ENCODE measurements at regions not wholly inside any gene's neighbourhood (a gene's known extent, or its start where the extent isn't known, plus 50 kb on each side); places are given as distances from the start of the nearest gene placed in this dataset.

- TF ChIP-seq ZSCAN18 (CRISPR knock-in tag; IDR thresholded peaks at IDR 0.05) = no peak
- TF ChIP-seq TEAD4 (CRISPR knock-in tag; IDR thresholded peaks at IDR 0.05) = no peak
- TF ChIP-seq ZNF219 (CRISPR knock-in tag; IDR thresholded peaks at IDR 0.05; ENCODE audit: borderline replicate concordance) = no peak
- no peak for TF ChIP-seq FOXJ3 (CRISPR knock-in tag; IDR thresholded peaks at IDR 0.05; ENCODE audit: borderline replicate concordance)
- no peak for TF ChIP-seq AR (CRISPR knock-in tag; IDR thresholded peaks at IDR 0.05)
- no peak for TF ChIP-seq NR2C2 (CRISPR knock-in tag; IDR thresholded peaks at IDR 0.05)
- no peak for TF ChIP-seq EMX1 (CRISPR knock-in tag; IDR thresholded peaks at IDR 0.05)
These were observed 1533.5 kb upstream of the RAG2 start (continued) for GRCh38 chr11:38131535-38131934.

- DNase-seq (ENCODE audit: low spot score) (no peak), ATAC-seq (no peak)
- Mint-ChIP-seq H3K9me3 (peaks cover 55% of the 10 kb centered on the region), H3K27ac (no peak overlapping the region), H3K4me3 (no peak overlapping the region), H3K27me3 (ENCODE audit: low read depth) (no peaks in the 10 kb centered on the region; the same call in 1 of the 2 replicates), H3K4me1 (no peaks in the 10 kb centered on the region), H3K36me3 (peaks cover 40% of the 10 kb centered on the region)
- TF ChIP-seq STAT6 (CRISPR knock-in tag; conservative IDR thresholded peaks at IDR 0.05; ENCODE audit: low read depth) (no peak), FOXK1 (CRISPR knock-in tag; IDR thresholded peaks at IDR 0.05) (no peak), FOXJ3 (CRISPR knock-in tag; IDR thresholded peaks at IDR 0.05; ENCODE audit: borderline replicate concordance) (no peak), ZNF423 (CRISPR knock-in tag; IDR thresholded peaks at IDR 0.05) (no peak), ZMAT4 (CRISPR knock-in tag; IDR thresholded peaks at IDR 0.05) (no peak), ZBTB21 (CRISPR knock-in tag; IDR thresholded peaks at IDR 0.05; ENCODE audit: borderline replicate concordance) (no peak), CREM (CRISPR knock-in tag; IDR thresholded peaks at IDR 0.05) (no peak)
- ChIA-PET CTCF (no interaction called here), POLR2A (no interaction called here)
These were observed 1532.9 kb upstream of the RAG2 start for GRCh38 chr11:38130976-38131375.

GRCh38 chr11:38130514-38130913, 1532.5 kb upstream of the RAG2 start:
- Mint-ChIP-seq H3K4me3 (no peak overlapping the region), H3K9me3 (peaks cover 57% of the 10 kb centered on the region), H3K27me3 (ENCODE audit: low read depth) (no peaks in the 10 kb centered on the region; the same call in 1 of the 2 replicates), H3K27ac (no peak overlapping the region), H3K4me1 (no peaks in the 10 kb centered on the region), H3K36me3 (peaks cover 41% of the 10 kb centered on the region)
- CTCF ChIA-PET = no interaction called here
- no peak for DNase-seq (ENCODE audit: low spot score)
- POLR2A ChIA-PET = no interaction called here
- no peak for ATAC-seq
- TF ChIP-seq PREB (CRISPR knock-in tag; IDR thresholded peaks at IDR 0.05; ENCODE audit: borderline replicate concordance) = no peak
- no peak for TF ChIP-seq TCF7 (CRISPR knock-in tag; IDR thresholded peaks at IDR 0.05; ENCODE audit: low read depth)
- no peak for TF ChIP-seq ATF6 (CRISPR knock-in tag; IDR thresholded peaks at IDR 0.05)
- TF ChIP-seq TP53 (CRISPR knock-in tag; IDR thresholded peaks at IDR 0.05) = no peak
- no peak for TF ChIP-seq OVOL2 (CRISPR knock-in tag; IDR thresholded peaks at IDR 0.05; ENCODE audit: borderline replicate concordance)
- TF ChIP-seq USF1 (CRISPR knock-in tag; IDR thresholded peaks at IDR 0.05) = no peak
- TF ChIP-seq ZBTB21 (CRISPR knock-in tag; IDR thresholded peaks at IDR 0.05; ENCODE audit: borderline replicate concordance) = no peak
- no peak for TF ChIP-seq ATF2 (CRISPR knock-in tag; IDR thresholded peaks at IDR 0.05; ENCODE audit: borderline replicate concordance, low read depth)
- TF ChIP-seq ZNF232 (CRISPR knock-in tag; IDR thresholded peaks at IDR 0.05) = no peak

Measured in WTC11 (cell line).